ENCODE measurements at regions not wholly inside any gene's neighbourhood (a gene's known extent, or its start where the extent isn't known, plus 50 kb on each side); places are given as distances from the start of the nearest gene placed in this dataset.
"Not testable (repeated sequence)": the region's sequence is repeated elsewhere in the genome, so short reads cannot be mapped to it uniquely, and the experiment has no call there.

DNA sequence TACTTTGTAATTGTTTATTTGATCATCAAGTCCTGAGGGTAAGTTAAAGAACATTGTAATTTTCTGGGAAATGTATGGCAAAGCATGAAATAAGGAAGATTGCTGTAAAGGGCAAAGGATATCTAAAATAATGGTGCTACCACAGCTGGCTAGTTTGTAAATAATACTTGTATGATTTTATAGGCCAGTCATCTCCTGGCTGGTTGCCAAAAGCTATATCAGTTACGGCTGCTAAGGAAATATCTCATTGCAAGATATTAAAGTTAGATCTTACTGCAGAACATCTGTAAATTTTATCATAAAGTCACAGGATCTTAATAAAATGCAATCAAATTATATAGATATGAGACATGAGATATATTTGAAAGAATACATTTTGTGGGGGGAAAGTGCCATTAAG is 150.8 kb upstream of the CXCL13 start:
- DNase-seq (ENCODE audit: low read depth, low spot score), result no peak
- intact Hi-C loops (cut with micrococcal nuclease; ENCODE audit: unreplicated experiment), result no loop called here
- CTCF ChIA-PET, result no interaction called here

DNA sequence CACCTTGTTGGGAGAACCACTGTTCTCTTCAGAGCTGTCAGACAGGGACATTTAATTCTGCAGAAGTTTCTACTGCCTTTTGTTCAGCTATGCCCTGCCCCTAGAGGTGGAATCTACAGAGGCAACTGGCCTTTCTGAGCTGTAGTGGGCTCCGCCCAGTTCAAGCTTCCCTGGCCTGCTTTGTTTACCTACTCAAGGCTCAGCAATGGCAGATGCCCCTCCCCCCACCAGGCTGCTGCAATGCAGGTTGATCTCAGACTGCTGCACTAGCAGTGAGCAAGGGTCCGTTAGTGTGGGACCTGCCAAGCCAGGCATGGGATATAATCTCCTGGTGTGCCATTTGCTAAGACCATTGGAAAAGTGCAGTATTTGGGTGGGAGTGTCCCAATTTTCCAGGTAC is 141.5 kb upstream of the CXCL13 start:
- POLR2A ChIA-PET; H3K36me3 ChIP-seq (ENCODE audit: control insufficient read depth, insufficient read depth, low read length); intact Hi-C loops (cut with micrococcal nuclease; ENCODE audit: unreplicated experiment); H3K9me3 ChIP-seq (ENCODE audit: control insufficient read depth, insufficient read depth, low read depth, low read length); BruUV-seq (replicated peaks); H3K4me1 ChIP-seq (ENCODE audit: control insufficient read depth, insufficient read depth, low read length); H3K27ac ChIP-seq (ENCODE audit: low read length); CTCF ChIA-PET; H3K27me3 ChIP-seq (ENCODE audit: control insufficient read depth, insufficient read depth, low read length); H3K4me3 ChIP-seq (ENCODE audit: low read depth in 2 of 2, low read length in 2 of 2); ATAC-seq; in situ Hi-C loops (cut with HindIII; ENCODE audit: low pct_unique_long_range_greater_than_20kb, low sequenced_read_pairs); DNase-seq (ENCODE audit: low read depth, low spot score): not testable (repeated sequence)

More for the DNA sequence above, 150.8 kb upstream of the CXCL13 start:
- no peaks in the 10 kb centered on the region for H3K36me3 ChIP-seq (ENCODE audit: control insufficient read depth, insufficient read depth, low read length)
- in situ Hi-C loops (cut with HindIII; ENCODE audit: low pct_unique_long_range_greater_than_20kb, low sequenced_read_pairs), result no loop called here
- H3K4me1 ChIP-seq (ENCODE audit: control insufficient read depth, insufficient read depth, low read length), result no peaks in the 10 kb centered on the region
- ATAC-seq, result no peak
- TF ChIP-seq, protein P1, sequence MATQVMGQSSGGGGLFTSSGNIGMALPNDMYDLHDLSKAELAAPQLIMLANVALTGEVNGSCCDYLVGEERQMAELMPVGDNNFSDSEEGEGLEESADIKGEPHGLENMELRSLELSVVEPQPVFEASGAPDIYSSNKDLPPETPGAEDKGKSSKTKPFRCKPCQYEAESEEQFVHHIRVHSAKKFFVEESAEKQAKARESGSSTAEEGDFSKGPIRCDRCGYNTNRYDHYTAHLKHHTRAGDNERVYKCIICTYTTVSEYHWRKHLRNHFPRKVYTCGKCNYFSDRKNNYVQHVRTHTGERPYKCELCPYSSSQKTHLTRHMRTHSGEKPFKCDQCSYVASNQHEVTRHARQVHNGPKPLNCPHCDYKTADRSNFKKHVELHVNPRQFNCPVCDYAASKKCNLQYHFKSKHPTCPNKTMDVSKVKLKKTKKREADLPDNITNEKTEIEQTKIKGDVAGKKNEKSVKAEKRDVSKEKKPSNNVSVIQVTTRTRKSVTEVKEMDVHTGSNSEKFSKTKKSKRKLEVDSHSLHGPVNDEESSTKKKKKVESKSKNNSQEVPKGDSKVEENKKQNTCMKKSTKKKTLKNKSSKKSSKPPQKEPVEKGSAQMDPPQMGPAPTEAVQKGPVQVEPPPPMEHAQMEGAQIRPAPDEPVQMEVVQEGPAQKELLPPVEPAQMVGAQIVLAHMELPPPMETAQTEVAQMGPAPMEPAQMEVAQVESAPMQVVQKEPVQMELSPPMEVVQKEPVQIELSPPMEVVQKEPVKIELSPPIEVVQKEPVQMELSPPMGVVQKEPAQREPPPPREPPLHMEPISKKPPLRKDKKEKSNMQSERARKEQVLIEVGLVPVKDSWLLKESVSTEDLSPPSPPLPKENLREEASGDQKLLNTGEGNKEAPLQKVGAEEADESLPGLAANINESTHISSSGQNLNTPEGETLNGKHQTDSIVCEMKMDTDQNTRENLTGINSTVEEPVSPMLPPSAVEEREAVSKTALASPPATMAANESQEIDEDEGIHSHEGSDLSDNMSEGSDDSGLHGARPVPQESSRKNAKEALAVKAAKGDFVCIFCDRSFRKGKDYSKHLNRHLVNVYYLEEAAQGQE (IDR thresholded peaks at IDR 0.05; ENCODE audit: insufficient read depth in 1 of 2, low read depth in 2 of 2, low read length in 1 of 2), result no peak
- TF ChIP-seq POLR2AphosphoS5 (IDR thresholded peaks at IDR 0.05; ENCODE audit: low read depth, low read length) (no peak), SIN3A (IDR thresholded peaks at IDR 0.05; ENCODE audit: borderline replicate concordance, insufficient read depth, low read depth, low read length) (no peak), TCF7L2 (IDR thresholded peaks at IDR 0.05; ENCODE audit: low read depth, low read length) (no peak)
- TF ChIP-seq, protein P2, sequence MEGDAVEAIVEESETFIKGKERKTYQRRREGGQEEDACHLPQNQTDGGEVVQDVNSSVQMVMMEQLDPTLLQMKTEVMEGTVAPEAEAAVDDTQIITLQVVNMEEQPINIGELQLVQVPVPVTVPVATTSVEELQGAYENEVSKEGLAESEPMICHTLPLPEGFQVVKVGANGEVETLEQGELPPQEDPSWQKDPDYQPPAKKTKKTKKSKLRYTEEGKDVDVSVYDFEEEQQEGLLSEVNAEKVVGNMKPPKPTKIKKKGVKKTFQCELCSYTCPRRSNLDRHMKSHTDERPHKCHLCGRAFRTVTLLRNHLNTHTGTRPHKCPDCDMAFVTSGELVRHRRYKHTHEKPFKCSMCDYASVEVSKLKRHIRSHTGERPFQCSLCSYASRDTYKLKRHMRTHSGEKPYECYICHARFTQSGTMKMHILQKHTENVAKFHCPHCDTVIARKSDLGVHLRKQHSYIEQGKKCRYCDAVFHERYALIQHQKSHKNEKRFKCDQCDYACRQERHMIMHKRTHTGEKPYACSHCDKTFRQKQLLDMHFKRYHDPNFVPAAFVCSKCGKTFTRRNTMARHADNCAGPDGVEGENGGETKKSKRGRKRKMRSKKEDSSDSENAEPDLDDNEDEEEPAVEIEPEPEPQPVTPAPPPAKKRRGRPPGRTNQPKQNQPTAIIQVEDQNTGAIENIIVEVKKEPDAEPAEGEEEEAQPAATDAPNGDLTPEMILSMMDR (IDR thresholded peaks at IDR 0.05), result no peak
- no peak overlapping the region for H3K4me3 ChIP-seq (ENCODE audit: low read depth in 2 of 2, low read length in 2 of 2)
- POLR2A ChIA-PET, result no interaction called here
- H3K9me3 ChIP-seq (ENCODE audit: control insufficient read depth, insufficient read depth, low read depth, low read length), result no peaks in the 10 kb centered on the region
- no peaks in the 10 kb centered on the region for H3K27me3 ChIP-seq (ENCODE audit: control insufficient read depth, insufficient read depth, low read length)
- BruUV-seq (replicated peaks), result no TSS peak
- no peak overlapping the region for H3K27ac ChIP-seq (ENCODE audit: low read length)

DNA sequence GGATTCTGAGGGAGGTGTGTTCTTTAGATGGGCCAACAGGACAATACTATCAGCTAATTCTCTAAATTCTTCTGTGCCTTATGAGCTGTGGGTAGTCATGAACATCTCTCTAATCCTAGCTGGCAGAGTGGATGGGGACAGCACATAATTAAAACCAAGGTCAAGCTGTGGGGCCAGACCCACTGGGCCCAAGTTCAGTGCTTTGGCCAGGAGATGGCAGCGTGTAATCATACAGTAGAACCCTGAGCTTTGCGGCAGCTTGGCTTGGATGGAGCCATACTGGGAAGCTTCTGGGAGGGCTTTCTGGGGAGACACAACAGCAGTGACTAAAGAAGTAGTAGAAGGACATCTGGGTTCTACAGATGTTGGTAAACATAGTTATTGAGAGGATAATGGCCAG is 140.3 kb upstream of the CXCL13 start:
- POLR2A ChIA-PET, result no interaction called here
- no TSS peak for BruUV-seq (replicated peaks)
- Histone ChIP-seq H3K36me3 (ENCODE audit: control insufficient read depth, insufficient read depth, low read length) (no peaks in the 10 kb centered on the region), H3K4me1 (ENCODE audit: control insufficient read depth, insufficient read depth, low read length) (no peaks in the 10 kb centered on the region), H3K4me3 (ENCODE audit: low read depth in 2 of 2, low read length in 2 of 2) (no peak overlapping the region), H3K27ac (ENCODE audit: low read length) (no peak overlapping the region), H3K27me3 (ENCODE audit: control insufficient read depth, insufficient read depth, low read length) (no peaks in the 10 kb centered on the region), H3K9me3 (ENCODE audit: control insufficient read depth, insufficient read depth, low read depth, low read length) (no peaks in the 10 kb centered on the region)
- TF ChIP-seq POLR2AphosphoS5 (IDR thresholded peaks at IDR 0.05; ENCODE audit: low read depth, low read length) (no peak), TCF7L2 (IDR thresholded peaks at IDR 0.05; ENCODE audit: low read depth, low read length) (no peak), SIN3A (IDR thresholded peaks at IDR 0.05; ENCODE audit: borderline replicate concordance, insufficient read depth, low read depth, low read length) (no peak)
- TF ChIP-seq, protein P2 (IDR thresholded peaks at IDR 0.05), result no peak
- TF ChIP-seq, protein P1 (IDR thresholded peaks at IDR 0.05; ENCODE audit: insufficient read depth in 1 of 2, low read depth in 2 of 2, low read length in 1 of 2), result no peak
- CTCF ChIA-PET, result no interaction called here
- ATAC-seq (no peak), DNase-seq (ENCODE audit: low read depth, low spot score) (no peak)
- in situ Hi-C loops (cut with HindIII; ENCODE audit: low pct_unique_long_range_greater_than_20kb, low sequenced_read_pairs), result no loop called here
- intact Hi-C loops (cut with micrococcal nuclease; ENCODE audit: unreplicated experiment), result no loop called here

Measured in Panc1 (cell line).